HG03159 (cell line): ENCODE measurements at regions not wholly inside any gene's neighbourhood (a gene's known extent, or its start where the extent isn't known, plus 50 kb on each side); places are given as distances from the start of the nearest gene placed in this dataset.
"Not testable (repeated sequence)": the region's sequence is repeated elsewhere in the genome, so short reads cannot be mapped to it uniquely, and the experiment has no call there.

Experiments
- ATAC-seq: cut with Tn5 transposase; IDR thresholded peaks from one replicate; pipeline ENCODE4 v1.9.1; 2021; ENCODE audit warnings: mild to moderate bottlenecking, moderate library complexity; ENCODE audit not compliant: unreplicated experiment

- no peak for ATAC-seq
Observed at GRCh38 chrX:84611843-84612636, 109.8 kb upstream of the HDX start.

GRCh38 chrX:84634201-84634782 is 132.0 kb upstream of the HDX start:
- ATAC-seq = no peak

GRCh38 chrX:84666086-84666485 is 163.8 kb upstream of the HDX start:
- ATAC-seq = no peak

- no peak for ATAC-seq
Observed at GRCh38 chrX:84690228-84690627, 188.0 kb upstream of the HDX start.

GRCh38 chrX:84709987-84710386 is 207.7 kb upstream of the HDX start:
- no peak for ATAC-seq

GRCh38 chrX:84710611-84711010 is 208.4 kb upstream of the HDX start:
- ATAC-seq = no peak

- ATAC-seq = no peak
Observed at GRCh38 chrX:84712621-84713020, 210.4 kb upstream of the HDX start.

- ATAC-seq = peak; percentile 57
Observed at GRCh38 chrX:84715315-84715714, 213.1 kb upstream of the HDX start.

GRCh38 chrX:84717343-84717742 is 215.1 kb upstream of the HDX start:
- ATAC-seq = no peak

- ATAC-seq = no peak
Observed at GRCh38 chrX:84721416-84721815, 219.2 kb upstream of the HDX start.

GRCh38 chrX:84724576-84724975 is 222.3 kb upstream of the HDX start:
- ATAC-seq = no peak

- ATAC-seq = no peak
Observed at GRCh38 chrX:84729408-84729807, 227.2 kb upstream of the HDX start.

- ATAC-seq = peak; percentile 99
Observed at GRCh38 chrX:84729809-84730208, 227.6 kb upstream of the HDX start.

GRCh38 chrX:84735025-84735424 is 232.8 kb upstream of the HDX start:
- no peak for ATAC-seq

GRCh38 chrX:84737471-84737871 is 235.2 kb upstream of the HDX start:
- no peak for ATAC-seq

GRCh38 chrX:84747516-84747915 is 245.3 kb upstream of the HDX start:
- ATAC-seq = no peak

GRCh38 chrX:84748965-84749656 is 246.9 kb upstream of the HDX start:
- no peak for ATAC-seq

- ATAC-seq = no peak
Observed at GRCh38 chrX:84760560-84760959, 243.1 kb upstream of the APOOL start.

- ATAC-seq = no peak
Observed at GRCh38 chrX:84796321-84796720, 207.4 kb upstream of the APOOL start.

GRCh38 chrX:84830836-84831235 is 172.8 kb upstream of the APOOL start:
- ATAC-seq = no peak

- not testable (repeated sequence) for ATAC-seq
Observed at GRCh38 chrX:84846541-84846940, 157.1 kb upstream of the APOOL start.

GRCh38 chrX:84851183-84851582 is 152.5 kb upstream of the APOOL start:
- not testable (repeated sequence) for ATAC-seq
